AG09309 (cell line): ENCODE measurements at regions not wholly inside any gene's neighbourhood (a gene's known extent, or its start where the extent isn't known, plus 50 kb on each side); places are given as distances from the start of the nearest gene placed in this dataset.

Experiments used
- DNase-seq: peaks from one replicate; pipeline ENCODE4 v3.0.0-alpha.2; 2010; ENCODE audit warnings: low read depth
- H3K4me3 ChIP-seq: 2 replicates; pipeline ENCODE4 v1.5.1; 2011; ENCODE audit warnings: mild to moderate bottlenecking, low read depth, low read length, moderate library complexity; ENCODE audit not compliant: control insufficient read depth
- TF ChIP-seq, protein P1 (sequence below): IDR thresholded peaks from 2 replicates; pipeline ENCODE4 v1.5.1; 2011; ENCODE audit warnings: mild to moderate bottlenecking, low read depth, low read length, inconsistent platforms; ENCODE audit not compliant: insufficient read depth, control insufficient read depth; ENCODE audit errors: missing control alignments

DNA sequence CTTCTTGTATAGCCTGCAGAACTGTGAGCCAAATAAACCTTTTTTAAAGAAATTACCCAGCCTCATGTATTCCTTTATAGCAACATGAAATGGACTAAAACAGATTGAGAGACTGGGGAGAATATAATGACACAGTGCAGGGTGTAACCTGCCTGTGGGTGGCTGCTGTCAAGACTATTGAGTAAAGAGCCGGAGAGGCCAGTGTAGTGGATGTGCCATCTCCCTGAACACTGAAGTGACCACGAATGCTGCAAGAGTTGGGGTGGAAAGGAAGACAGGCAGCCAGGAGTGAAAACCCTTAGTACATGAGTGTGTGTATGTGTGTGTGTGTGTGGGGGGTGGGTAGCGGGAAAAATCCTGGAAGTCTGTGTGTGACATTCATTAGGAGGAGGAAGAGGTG lies 55.2 kb upstream of the FLT1 start:
- TF ChIP-seq, protein P1, sequence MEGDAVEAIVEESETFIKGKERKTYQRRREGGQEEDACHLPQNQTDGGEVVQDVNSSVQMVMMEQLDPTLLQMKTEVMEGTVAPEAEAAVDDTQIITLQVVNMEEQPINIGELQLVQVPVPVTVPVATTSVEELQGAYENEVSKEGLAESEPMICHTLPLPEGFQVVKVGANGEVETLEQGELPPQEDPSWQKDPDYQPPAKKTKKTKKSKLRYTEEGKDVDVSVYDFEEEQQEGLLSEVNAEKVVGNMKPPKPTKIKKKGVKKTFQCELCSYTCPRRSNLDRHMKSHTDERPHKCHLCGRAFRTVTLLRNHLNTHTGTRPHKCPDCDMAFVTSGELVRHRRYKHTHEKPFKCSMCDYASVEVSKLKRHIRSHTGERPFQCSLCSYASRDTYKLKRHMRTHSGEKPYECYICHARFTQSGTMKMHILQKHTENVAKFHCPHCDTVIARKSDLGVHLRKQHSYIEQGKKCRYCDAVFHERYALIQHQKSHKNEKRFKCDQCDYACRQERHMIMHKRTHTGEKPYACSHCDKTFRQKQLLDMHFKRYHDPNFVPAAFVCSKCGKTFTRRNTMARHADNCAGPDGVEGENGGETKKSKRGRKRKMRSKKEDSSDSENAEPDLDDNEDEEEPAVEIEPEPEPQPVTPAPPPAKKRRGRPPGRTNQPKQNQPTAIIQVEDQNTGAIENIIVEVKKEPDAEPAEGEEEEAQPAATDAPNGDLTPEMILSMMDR, result no peak
- H3K4me3 ChIP-seq, result no peak overlapping the region
- DNase-seq, result no peak

- H3K4me3 ChIP-seq, result no peak overlapping the region
- no peak for DNase-seq
- TF ChIP-seq, protein P1, result peak; percentile 24
Observed at GRCh38 chr13:28548872-28549271, 53.9 kb upstream of the FLT1 start.

DNA sequence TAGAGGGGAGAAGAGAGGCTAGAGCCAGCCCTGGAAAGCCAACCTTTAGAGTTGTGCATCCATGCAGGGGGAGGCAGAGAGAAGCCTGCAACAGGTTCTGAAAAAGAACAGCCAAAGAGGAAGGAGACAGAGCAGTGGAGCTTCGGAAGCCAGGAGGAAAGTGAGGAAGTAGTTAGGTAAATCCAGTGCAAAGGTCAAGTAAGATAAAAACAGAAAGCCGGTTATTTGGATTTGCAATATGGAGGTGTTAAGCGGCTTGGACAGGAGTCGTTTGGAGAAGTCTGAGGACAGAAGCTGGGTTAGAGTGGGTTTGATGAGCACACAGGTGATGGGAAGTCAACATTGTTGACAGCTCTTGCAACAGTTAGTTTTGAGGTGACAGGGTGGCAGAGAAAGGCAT lies 53.5 kb upstream of the FLT1 start:
- no peak for DNase-seq
- TF ChIP-seq, protein P1, result no peak

DNA sequence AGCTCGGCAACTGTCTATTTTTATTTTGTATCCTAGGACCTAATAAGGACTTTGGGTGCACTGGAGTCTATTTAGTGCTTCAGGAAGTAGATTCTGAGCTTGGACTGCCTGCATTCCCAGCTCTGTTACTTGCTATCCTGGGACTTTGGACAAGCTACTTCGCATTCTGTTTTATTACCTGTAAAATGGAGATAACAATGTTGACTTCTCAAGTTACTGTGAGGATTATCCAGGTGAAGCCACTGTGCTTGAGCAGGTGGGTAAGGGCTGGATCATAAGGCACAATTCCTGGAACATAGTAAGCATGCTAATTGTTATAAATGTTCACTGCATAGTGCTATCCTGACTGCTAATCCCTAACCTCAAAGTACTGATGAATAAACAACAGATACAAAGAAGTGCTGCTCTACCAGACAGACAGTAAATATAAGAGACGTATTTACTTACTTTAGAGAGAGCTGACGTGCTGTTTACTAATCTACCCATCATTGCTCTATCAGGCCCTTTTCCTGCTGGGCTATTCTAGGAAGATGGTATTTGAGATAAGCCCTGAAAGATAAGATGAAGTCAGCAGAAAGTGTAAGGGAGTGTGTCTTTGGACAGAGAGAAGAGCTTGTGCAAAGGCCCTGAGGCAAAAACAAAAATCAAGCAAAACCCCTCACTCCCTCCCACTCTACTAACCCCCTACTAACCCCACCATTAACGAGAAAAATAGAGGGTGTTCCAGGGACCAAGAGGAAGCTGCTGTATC lies 50.8 kb upstream of the FLT1 start:
- H3K4me3 ChIP-seq, result no peak overlapping the region
- no peak for DNase-seq
- TF ChIP-seq, protein P1, result no peak

More for the DNA sequence above, 53.5 kb upstream of the FLT1 start:
- H3K4me3 ChIP-seq, result no peak overlapping the region
